OCI-LY3 (cell line): ENCODE measurements at regions not wholly inside any gene's neighbourhood (a gene's known extent, or its start where the extent isn't known, plus 50 kb on each side); places are given as distances from the start of the nearest gene placed in this dataset.

ENCODE experiments used
- H2AFZ ChIP-seq: fragments of 200-600, 300-600 bp; shearing (Covaris generic); 2 replicates; pipeline ENCODE4 v1.6.0; 2014; ENCODE audit warnings: antibody characterized with exemption, low read depth, low read length
- H3K27ac ChIP-seq: fragments of 200-600, 300-600 bp; sonication (generic); 2 replicates; pipeline ENCODE4 v1.5.1; 2014; ENCODE audit warnings: mild to moderate bottlenecking, low read length, moderate library complexity, mixed read lengths
- H3K27me3 ChIP-seq: fragments of 200-600, 300-600 bp; sonication (generic); 2 replicates; pipeline ENCODE4 v1.6.1; 2014; ENCODE audit warnings: low read depth, low read length, mixed read lengths
- H3K36me3 ChIP-seq: fragments of 200-600, 300-600 bp; sonication (generic); replicated peaks from 2 replicates; pipeline ENCODE3; 2014; ENCODE audit warnings: low read depth, low read length, mixed read lengths
- H3K4me1 ChIP-seq: fragments of 300-600, 200-600 bp; sonication (generic); 2 replicates; pipeline ENCODE4 v1.6.1; 2014; ENCODE audit warnings: low read length, mixed read lengths
- H3K4me2 ChIP-seq: fragments of 200-600, 300-600 bp; sonication (generic); 2 replicates; pipeline ENCODE4 v1.6.1; 2014; ENCODE audit warnings: low read length, mixed read lengths
- H3K4me3 ChIP-seq: fragments of 300-600, 200-600 bp; sonication (generic); 2 replicates; pipeline ENCODE4 v1.5.1; 2014; ENCODE audit warnings: antibody characterized with exemption, mild to moderate bottlenecking, low read length, moderate library complexity
- H3K79me2 ChIP-seq: fragments of 300-600, 200-600 bp; shearing (Covaris generic); 2 replicates; pipeline ENCODE4 v1.6.1; 2014; ENCODE audit warnings: mild to moderate bottlenecking, low read length, mixed read lengths
- H3K9ac ChIP-seq: fragments of 300-600, 200-600 bp; shearing (Covaris generic); 2 replicates; pipeline ENCODE4 v1.6.0; 2014; ENCODE audit warnings: mild to moderate bottlenecking, low read length, moderate library complexity
- H3K9me3 ChIP-seq: fragments of 200-600, 300-600 bp; shearing (Covaris generic); 2 replicates; pipeline ENCODE4 v1.6.1; 2014; ENCODE audit warnings: low read length, mixed read lengths; ENCODE audit not compliant: insufficient read depth
- H4K20me1 ChIP-seq: fragments of 200-600, 300-600 bp; sonication (generic); 2 replicates; pipeline ENCODE4 v1.6.1; 2016; ENCODE audit warnings: low read length, mixed read lengths; ENCODE audit not compliant: insufficient read depth
- CTCF ChIP-seq: fragments of 200-600, 300-600 bp; sonication (generic); IDR thresholded peaks from 2 replicates; pipeline ENCODE4 v1.5.1; 2014; ENCODE audit warnings: antibody characterized with exemption, low read length, low read depth
- EZH2phosphoT487 ChIP-seq: fragments of 200-600 bp; shearing (Covaris generic); IDR thresholded peaks from 2 replicates; pipeline ENCODE4 v1.6.1; 2018; ENCODE audit warnings: antibody characterized with exemption, mixed run types, low read depth

DNA sequence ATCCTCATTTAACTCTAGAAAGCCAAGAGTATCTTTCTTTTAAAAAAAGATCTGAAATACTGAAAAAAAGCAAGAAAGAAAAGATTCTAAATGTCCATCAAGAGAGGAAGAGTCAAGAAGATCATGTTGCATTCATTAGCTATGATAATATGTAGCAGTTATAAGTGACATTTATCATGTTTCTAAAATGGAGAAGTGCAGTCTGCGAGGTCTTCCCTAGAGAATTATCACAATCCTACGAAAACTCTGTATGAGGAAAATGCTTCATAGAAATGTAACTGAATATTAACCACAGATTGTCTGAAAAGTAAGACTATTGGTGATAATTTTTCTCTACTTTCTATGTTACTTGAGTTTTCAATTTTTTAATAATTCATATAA lies 77.4 kb upstream of the USP47 start:
- no peaks in the 10 kb centered on the region for H3K36me3 ChIP-seq
- H3K27ac ChIP-seq = no peak overlapping the region
- H3K79me2 ChIP-seq = no peaks in the 10 kb centered on the region
- no peak overlapping the region for H2AFZ ChIP-seq
- H3K4me2 ChIP-seq = no peak overlapping the region
- H3K9ac ChIP-seq = no peak overlapping the region
- H3K27me3 ChIP-seq = peaks cover 34% of the 10 kb centered on the region
- TF ChIP-seq EZH2phosphoT487 (no peak), CTCF (no peak)
- H3K4me3 ChIP-seq = no peak overlapping the region
- no peaks in the 10 kb centered on the region for H4K20me1 ChIP-seq
- H3K9me3 ChIP-seq = no peaks in the 10 kb centered on the region
- no peaks in the 10 kb centered on the region for H3K4me1 ChIP-seq

- Histone ChIP-seq H3K79me2 (no peaks in the 10 kb centered on the region), H3K4me2 (no peak overlapping the region), H3K4me1 (no peaks in the 10 kb centered on the region), H3K27ac (no peak overlapping the region), H3K36me3 (no peaks in the 10 kb centered on the region), H3K27me3 (peaks cover 33% of the 10 kb centered on the region), H4K20me1 (no peaks in the 10 kb centered on the region), H2AFZ (no peak overlapping the region), H3K9ac (no peak overlapping the region), H3K9me3 (no peaks in the 10 kb centered on the region), H3K4me3 (no peak overlapping the region)
- TF ChIP-seq CTCF (no peak), EZH2phosphoT487 (no peak)
These were observed 77.9 kb upstream of the USP47 start for GRCh38 chr11:11763796-11764422.

DNA sequence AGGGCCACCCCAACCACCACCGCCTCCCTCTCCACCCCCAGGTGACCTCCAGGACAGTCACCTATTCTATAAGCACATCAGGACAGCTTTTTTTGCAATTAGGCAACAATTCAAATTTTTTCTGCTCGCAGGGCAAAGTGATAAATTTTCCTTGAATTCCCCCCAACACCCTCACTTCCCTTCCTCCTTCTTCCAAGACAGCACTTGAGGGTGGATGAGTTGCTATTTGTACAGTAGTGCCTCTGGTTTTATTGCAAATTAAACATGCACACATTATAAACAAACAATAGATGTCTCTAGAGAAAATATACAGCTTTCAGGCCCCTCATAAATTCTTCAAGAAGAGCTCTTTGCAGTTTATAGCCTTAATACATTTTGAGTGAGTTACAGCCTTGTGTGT lies 80.9 kb upstream of the USP47 start:
- Histone ChIP-seq H3K4me1 (peaks cover 6% of the 10 kb centered on the region), H3K4me3 (no peak overlapping the region), H3K27ac (no peak overlapping the region), H3K27me3 (peaks cover 28% of the 10 kb centered on the region), H3K9ac (no peak overlapping the region), H3K4me2 (no peak overlapping the region), H4K20me1 (no peaks in the 10 kb centered on the region), H3K36me3 (no peaks in the 10 kb centered on the region), H2AFZ (no peak overlapping the region), H3K79me2 (no peaks in the 10 kb centered on the region), H3K9me3 (no peaks in the 10 kb centered on the region)
- TF ChIP-seq EZH2phosphoT487 (no peak), CTCF (no peak)

GRCh38 chr11:11758603-11759196 lies 83.1 kb upstream of the USP47 start:
- Histone ChIP-seq H3K79me2 (no peaks in the 10 kb centered on the region), H2AFZ (no peak overlapping the region), H3K9me3 (no peaks in the 10 kb centered on the region), H3K9ac (no peak overlapping the region), H3K4me1 (peaks cover 6% of the 10 kb centered on the region), H4K20me1 (no peaks in the 10 kb centered on the region), H3K4me3 (no peak overlapping the region), H3K27me3 (peaks cover 30% of the 10 kb centered on the region), H3K4me2 (no peak overlapping the region), H3K27ac (no peak overlapping the region), H3K36me3 (no peaks in the 10 kb centered on the region)
- no peak for TF ChIP-seq EZH2phosphoT487
- TF ChIP-seq CTCF = no peak
